ENCODE measurements at regions not wholly inside any gene's neighbourhood (a gene's known extent, or its start where the extent isn't known, plus 50 kb on each side); places are given as distances from the start of the nearest gene placed in this dataset.
"Not testable (repeated sequence)": the region's sequence is repeated elsewhere in the genome, so short reads cannot be mapped to it uniquely, and the experiment has no call there.

DNA sequence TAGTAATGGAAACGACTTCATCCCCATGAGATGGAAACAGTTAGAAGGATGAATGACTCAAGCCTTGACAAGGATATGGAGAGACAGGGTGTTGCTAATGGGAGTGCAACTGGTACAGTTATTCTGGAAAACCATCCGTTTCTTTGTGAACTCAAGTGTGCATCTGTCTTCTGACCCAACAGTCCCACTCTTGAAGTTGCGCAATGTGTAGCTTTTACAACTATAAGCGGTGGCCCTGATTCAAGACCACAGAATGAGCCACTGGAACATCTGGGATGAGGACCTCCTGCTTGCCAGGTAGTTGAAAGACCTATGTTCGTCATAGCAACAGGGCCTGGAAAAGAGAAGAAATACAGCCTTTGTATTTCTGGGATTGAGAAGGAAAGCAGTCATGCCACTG is 115.8 kb upstream of the GMDS start:
- DNase-seq, result no peak

- no peak for DNase-seq
Measured at GRCh38 chr6:2360716-2361115, 115.3 kb upstream of the GMDS start.

- DNase-seq, result no peak
Measured at GRCh38 chr6:2360126-2360525, 114.7 kb upstream of the GMDS start.

GRCh38 chr6:2355150-2355549 is 109.7 kb upstream of the GMDS start:
- no peak for DNase-seq

DNA sequence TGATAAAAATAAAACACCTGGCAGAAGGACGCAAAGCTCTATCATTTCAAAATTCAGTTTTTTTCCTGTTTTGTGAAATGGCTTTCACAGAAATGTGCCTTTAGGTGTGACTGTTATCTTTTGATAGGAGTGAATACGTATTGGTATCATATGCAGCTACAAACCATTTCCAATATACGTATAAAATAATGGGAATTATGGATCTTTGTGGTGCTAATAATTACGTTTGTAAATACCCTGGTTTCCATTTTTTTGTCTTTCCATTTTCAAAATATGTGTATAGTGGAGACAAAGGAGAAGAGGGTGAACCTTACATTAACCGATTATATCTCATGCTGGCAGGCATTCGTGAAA is 108.7 kb upstream of the GMDS start:
- DNase-seq, result no peak

DNA sequence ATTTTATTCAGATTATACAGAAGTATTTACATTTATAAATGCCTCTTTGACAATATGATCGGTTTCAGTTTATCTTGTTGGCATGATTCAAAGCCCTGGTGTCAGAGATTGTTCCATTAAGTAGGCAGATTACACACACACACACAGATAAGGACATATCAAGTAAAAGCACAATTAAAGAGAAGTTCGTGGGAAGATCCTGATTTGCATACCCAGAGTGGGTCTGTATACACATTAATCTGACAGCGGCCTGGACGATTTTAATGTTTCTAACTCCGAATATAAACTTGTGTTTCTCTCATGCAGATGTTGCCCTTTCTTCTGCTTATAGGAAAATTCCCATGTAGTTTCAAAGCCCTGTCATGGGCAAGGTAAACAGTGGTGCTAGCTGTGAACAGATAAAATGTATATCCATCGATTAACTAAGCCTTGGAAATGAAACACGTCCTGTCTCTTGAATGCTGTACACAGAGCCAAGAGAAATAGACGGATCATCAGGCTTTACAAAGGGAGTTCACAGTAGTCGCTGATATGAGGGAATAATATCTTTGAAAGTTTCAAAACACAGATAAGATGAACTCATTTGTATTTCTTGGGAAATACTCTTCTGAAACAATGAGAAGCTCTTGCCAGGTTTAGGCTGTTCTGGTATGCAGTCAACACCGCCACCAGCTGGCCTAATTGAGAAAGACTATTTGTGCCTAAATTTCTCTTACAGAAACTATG is 108.2 kb upstream of the GMDS start:
- DNase-seq, result peak; percentile 24

- no peak for DNase-seq
Measured at GRCh38 chr6:2351807-2352431, 106.5 kb upstream of the GMDS start.

- no peak for DNase-seq
Measured at GRCh38 chr6:2351090-2351489, 105.7 kb upstream of the GMDS start.

DNA sequence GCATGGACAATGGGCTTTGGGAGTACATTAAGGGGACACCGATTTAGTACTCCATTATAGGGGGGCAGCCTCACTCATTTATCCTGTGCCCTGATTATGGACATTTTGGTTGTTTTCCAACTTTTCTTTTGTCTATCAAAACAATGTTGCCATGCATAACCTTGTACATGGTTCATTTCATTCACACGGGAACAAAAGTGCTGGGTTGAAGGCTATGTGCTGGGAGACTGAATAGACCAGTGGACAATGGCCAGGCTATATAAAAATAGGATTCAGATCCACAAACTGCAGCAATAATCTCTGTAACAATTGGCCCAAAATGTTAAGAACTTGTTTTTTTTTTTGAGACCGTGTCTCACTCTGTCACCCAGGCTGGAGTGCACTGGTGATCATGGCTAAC is 100.7 kb upstream of the GMDS start:
- DNase-seq, result no peak

DNA sequence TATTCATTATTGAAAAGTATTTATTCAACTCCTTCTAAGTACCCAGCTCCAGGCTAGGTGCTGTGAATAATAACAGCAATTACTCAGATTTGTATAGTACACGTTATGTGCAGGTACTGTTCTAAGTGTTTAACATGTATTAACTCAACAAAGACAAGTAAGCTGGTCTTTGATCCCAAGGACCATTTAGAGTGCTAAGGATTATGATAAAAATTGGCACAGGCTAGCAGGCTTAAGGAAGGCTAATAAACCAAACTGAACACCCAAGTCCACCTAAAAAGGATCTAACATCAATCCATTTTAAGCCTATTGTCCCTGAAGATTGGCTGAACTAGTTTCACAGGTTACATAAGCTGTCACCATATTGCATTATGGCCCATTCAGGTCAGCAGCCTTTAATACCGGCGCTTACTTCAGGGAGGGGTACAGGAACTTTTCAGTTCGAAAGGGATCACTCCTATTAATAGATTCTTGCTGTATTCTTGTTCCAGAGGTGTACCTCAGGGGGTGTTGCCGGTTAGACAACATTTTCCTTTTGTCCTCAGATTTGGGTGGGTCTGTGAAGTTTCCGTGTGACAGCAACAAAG is 99.0 kb upstream of the GMDS start:
- DNase-seq, result no peak

GRCh38 chr6:2327591-2327990 is 82.2 kb upstream of the GMDS start:
- DNase-seq, result no peak

- DNase-seq, result no peak
Measured at GRCh38 chr6:2324166-2324953, 79.0 kb upstream of the GMDS start.

DNA sequence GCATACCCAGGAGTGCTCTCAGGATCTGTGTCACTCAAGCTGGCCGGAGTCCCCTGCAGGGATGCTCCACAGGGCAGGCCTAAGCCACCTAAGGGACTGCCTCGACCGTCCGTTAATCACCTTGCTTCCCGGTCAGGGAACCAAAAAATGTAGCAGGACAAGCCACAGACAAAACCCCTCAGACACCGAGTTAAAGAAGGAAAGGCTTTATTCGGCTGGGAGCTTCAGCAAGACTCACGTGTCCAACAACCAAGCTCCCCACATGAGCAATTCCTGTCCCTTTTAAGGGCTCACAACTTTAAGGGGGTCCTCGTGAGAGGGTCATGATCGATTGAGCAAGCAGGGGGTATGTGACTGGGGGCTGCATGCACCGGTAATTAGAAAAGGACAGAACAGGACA is 72.1 kb upstream of the GMDS start:
- not testable (repeated sequence) for DNase-seq

GRCh38 chr6:2314641-2315040 is 69.2 kb upstream of the GMDS start:
- no peak for DNase-seq

- no peak for DNase-seq
Measured at GRCh38 chr6:2310042-2310441, 64.6 kb upstream of the GMDS start.

DNA sequence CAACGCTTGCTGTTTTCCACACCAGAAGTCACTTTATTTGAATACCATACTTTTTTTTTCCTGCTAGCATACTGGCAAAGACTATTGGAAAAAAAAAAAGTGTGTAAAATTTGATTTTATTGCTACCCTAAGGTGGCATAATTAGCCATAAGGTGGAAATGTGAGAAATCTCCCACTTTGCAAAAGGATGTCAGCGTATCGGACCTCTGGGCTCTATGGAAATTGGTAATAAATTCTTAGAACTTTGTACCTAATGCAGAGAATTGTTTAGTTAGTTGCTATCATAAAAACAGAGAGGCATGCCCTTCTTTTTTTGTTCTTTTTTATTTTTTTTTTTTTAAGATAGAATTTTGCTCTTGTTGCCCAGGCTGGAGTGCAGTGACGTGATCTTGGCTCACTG is 63.7 kb upstream of the GMDS start:
- DNase-seq, result no peak

DNA sequence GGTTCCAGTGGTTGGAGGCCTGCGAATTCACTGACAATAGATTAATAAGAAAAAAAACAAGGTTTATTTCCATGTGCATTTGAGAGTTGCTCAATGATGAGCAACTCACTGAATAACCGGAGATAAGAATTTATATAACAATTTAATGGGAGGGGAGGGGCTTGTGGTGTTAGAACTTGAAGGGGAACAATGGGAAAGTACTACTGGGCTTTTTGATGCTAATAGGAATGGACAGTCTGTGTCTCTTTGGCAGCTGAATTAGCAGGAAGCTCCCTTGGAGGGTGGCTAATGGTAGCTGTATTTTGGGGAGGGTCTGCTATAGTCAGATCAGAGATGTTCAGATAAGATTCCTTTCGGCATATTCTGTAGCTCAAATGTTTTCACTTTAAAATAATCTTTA is 62.4 kb upstream of the GMDS start:
- no peak for DNase-seq

DNA sequence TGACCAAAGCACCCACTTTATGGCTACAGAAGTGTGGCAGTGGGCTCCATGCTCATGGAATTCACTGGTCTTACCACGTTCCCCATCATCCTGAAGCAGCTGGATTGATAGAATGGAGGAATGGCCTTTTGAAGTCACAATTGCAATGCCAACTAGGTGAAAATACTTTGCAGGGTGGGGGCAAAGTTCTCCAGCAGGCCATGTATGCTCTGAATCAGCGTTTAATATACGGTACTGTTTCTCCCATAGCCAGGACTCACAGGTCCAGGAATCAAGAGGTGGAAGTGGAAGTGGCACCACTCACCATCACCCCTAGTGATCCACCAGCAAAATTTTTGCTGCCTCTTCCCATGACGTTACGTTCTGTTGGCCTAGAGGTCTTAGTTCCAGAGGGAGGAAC is 60.5 kb upstream of the GMDS start:
- no peak for DNase-seq

DNA sequence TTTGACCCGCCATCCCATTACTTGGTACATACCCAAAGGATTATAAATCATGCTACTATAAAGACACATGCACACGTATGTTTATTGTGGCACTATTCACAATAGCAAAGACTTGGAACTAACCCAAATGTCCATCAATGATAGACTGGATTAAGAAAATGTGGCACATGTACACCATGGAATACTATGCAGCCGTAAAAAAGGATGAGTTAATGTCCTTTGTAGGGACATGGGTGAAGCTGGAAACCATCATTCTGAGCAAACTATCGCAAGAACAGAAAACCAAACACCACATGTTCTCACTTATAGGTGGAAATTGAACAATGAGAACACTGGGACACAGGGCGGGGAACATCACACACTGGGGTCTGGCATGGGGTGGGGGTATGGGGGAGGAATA is 57.1 kb upstream of the GMDS start:
- not testable (repeated sequence) for DNase-seq

- no peak for DNase-seq
Measured at GRCh38 chr6:2296781-2297180, 51.4 kb upstream of the GMDS start.

All from CD4-positive, alpha-beta T cell treated with Interferon gamma for 1 hour (primary cell).